ENCODE measurements at regions not wholly inside any gene's neighbourhood (a gene's known extent, or its start where the extent isn't known, plus 50 kb on each side); places are given as distances from the start of the nearest gene placed in this dataset.
"Not testable (repeated sequence)": the region's sequence is repeated elsewhere in the genome, so short reads cannot be mapped to it uniquely, and the experiment has no call there.

DNA sequence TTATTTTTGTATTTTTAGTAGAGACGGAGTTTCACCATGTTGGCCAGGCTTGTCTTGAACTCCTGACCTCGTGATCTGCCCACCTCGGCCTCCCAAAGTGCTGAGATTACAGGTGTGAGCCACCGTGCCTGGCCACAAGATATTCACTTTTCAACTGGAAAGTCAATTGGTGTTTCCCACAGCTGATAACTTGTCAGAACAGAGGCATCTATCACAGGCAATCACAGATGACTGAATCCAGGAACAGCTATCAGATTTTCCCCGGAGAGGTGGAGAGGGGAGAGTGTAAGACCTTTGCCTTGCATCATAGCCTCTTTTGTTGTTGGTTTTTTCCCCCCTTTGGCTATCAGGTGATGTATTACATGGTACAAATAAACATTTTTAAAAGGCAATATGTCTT lies 84.5 kb downstream of the GADD45G start:
- not testable (repeated sequence) for ATAC-seq, H3K27me3 Mint-ChIP-seq

GRCh38 chr9:89690334-89690912 lies 85.6 kb downstream of the GADD45G start:
- Mint-ChIP-seq H3K4me3 (peak overlapping the region; percentile 55), H3K4me1 (peaks cover 29% of the 10 kb centered on the region), H3K36me3 (ENCODE audit: low read depth) (no peaks in the 10 kb centered on the region), H3K27me3 (peaks cover 6% of the 10 kb centered on the region), H3K27ac (peak overlapping the region; percentile 19)
- ATAC-seq = peak; percentile 87
- DNase-seq = no peak
- H3K9me3 ChIP-seq (ENCODE audit: control insufficient read depth, low read length, poor library complexity, severe bottlenecking) = no peaks in the 10 kb centered on the region

More for the DNA sequence above, 84.5 kb downstream of the GADD45G start:
- not testable (repeated sequence) for H3K36me3 Mint-ChIP-seq (ENCODE audit: low read depth); H3K4me3 Mint-ChIP-seq; DNase-seq; H3K9me3 ChIP-seq (ENCODE audit: control insufficient read depth, low read length, poor library complexity, severe bottlenecking); H3K27ac Mint-ChIP-seq
- H3K4me1 Mint-ChIP-seq = peaks cover 29% of the 10 kb centered on the region

- H3K4me3 Mint-ChIP-seq = no peak overlapping the region
- H3K9me3 ChIP-seq (ENCODE audit: control insufficient read depth, low read length, poor library complexity, severe bottlenecking) = no peaks in the 10 kb centered on the region
- H3K4me1 Mint-ChIP-seq = peaks cover 29% of the 10 kb centered on the region
- no peaks in the 10 kb centered on the region for H3K36me3 Mint-ChIP-seq (ENCODE audit: low read depth)
- no peak overlapping the region for H3K27ac Mint-ChIP-seq
- ATAC-seq (no peak), DNase-seq (no peak)
- no peaks in the 10 kb centered on the region for H3K27me3 Mint-ChIP-seq
Measured at GRCh38 chr9:89695441-89695891, 90.7 kb downstream of the GADD45G start.

GRCh38 chr9:89695979-89696378 lies 91.2 kb downstream of the GADD45G start:
- H3K27me3 Mint-ChIP-seq; DNase-seq; H3K36me3 Mint-ChIP-seq (ENCODE audit: low read depth); ATAC-seq; H3K9me3 ChIP-seq (ENCODE audit: control insufficient read depth, low read length, poor library complexity, severe bottlenecking); H3K4me3 Mint-ChIP-seq; H3K27ac Mint-ChIP-seq: not testable (repeated sequence)
- H3K4me1 Mint-ChIP-seq = peaks cover 23% of the 10 kb centered on the region

DNA sequence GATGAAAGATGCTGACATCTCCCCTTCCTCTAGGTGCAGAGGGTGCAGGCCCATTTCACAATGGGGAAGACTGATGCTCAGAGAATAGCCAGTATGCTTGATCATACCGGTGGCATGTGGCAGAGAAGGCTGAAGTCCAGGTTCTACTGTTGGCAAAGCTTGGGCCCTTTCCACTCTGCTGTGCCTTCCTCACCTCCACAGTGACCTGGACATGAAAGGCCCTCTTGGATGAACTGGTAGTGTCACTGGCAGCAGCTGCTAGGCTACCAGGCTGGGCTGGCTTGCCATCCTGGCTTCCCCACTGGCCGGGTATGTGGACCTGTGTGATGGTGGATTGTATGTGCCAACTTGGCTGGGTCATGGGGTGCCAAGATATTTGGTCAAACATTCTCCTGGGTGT lies 92.0 kb downstream of the GADD45G start:
- no peaks in the 10 kb centered on the region for H3K9me3 ChIP-seq (ENCODE audit: control insufficient read depth, low read length, poor library complexity, severe bottlenecking)
- ATAC-seq (no peak), DNase-seq (no peak)
- Mint-ChIP-seq H3K4me3 (no peak overlapping the region), H3K27ac (no peak overlapping the region), H3K36me3 (ENCODE audit: low read depth) (no peaks in the 10 kb centered on the region), H3K4me1 (peaks cover 17% of the 10 kb centered on the region), H3K27me3 (no peaks in the 10 kb centered on the region)

DNA sequence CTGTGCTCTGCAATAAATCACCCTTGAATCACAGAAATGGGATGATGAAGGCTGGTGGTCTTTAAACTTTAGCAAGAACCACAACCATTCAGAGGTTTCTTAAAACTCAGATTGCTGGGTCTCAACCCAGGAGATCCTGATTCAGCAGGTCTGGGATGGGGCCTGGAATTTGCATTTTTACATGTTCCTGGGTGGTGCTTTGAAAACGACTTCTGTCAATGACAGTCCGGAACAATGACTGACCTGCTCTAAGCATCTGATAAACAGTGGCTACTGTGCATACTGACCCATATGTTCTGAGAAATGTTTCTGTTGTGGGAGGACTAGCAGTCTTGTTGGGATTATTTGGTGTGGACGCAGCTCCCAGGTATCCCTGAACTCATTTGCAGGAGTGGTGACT lies 92.7 kb downstream of the GADD45G start:
- H3K4me3 Mint-ChIP-seq = no peak overlapping the region
- DNase-seq (no peak), ATAC-seq (no peak)
- no peaks in the 10 kb centered on the region for H3K27me3 Mint-ChIP-seq
- H3K36me3 Mint-ChIP-seq (ENCODE audit: low read depth) = no peaks in the 10 kb centered on the region
- peak overlapping the region; percentile 83 for H3K27ac Mint-ChIP-seq
- H3K9me3 ChIP-seq (ENCODE audit: control insufficient read depth, low read length, poor library complexity, severe bottlenecking) = no peaks in the 10 kb centered on the region
- peaks cover 17% of the 10 kb centered on the region for H3K4me1 Mint-ChIP-seq

GRCh38 chr9:89698411-89699005 lies 93.7 kb downstream of the GADD45G start:
- no peaks in the 10 kb centered on the region for H3K9me3 ChIP-seq (ENCODE audit: control insufficient read depth, low read length, poor library complexity, severe bottlenecking)
- Mint-ChIP-seq H3K4me1 (peaks cover 15% of the 10 kb centered on the region), H3K27me3 (no peaks in the 10 kb centered on the region), H3K4me3 (no peak overlapping the region), H3K36me3 (ENCODE audit: low read depth) (no peaks in the 10 kb centered on the region), H3K27ac (peak overlapping the region; percentile 83)
- ATAC-seq (no peak), DNase-seq (no peak)

- Mint-ChIP-seq H3K27ac (peak overlapping the region; percentile 47), H3K36me3 (ENCODE audit: low read depth) (no peaks in the 10 kb centered on the region), H3K4me1 (peaks cover 17% of the 10 kb centered on the region), H3K4me3 (no peak overlapping the region), H3K27me3 (no peaks in the 10 kb centered on the region)
- H3K9me3 ChIP-seq (ENCODE audit: control insufficient read depth, low read length, poor library complexity, severe bottlenecking) = no peaks in the 10 kb centered on the region
- DNase-seq (no peak), ATAC-seq (no peak)
Measured at GRCh38 chr9:89699646-89700045, 94.8 kb downstream of the GADD45G start.

GRCh38 chr9:89701221-89701798 lies 96.5 kb downstream of the GADD45G start:
- peaks cover 17% of the 10 kb centered on the region for H3K4me1 Mint-ChIP-seq
- H3K4me3 Mint-ChIP-seq = peak overlapping the region; percentile 80
- DNase-seq (peak; percentile 46 to 64 (median 61)), ATAC-seq (peak; percentile 99)
- no peaks in the 10 kb centered on the region for H3K36me3 Mint-ChIP-seq (ENCODE audit: low read depth)
- peak overlapping the region; percentile 96 for H3K27ac Mint-ChIP-seq
- no peaks in the 10 kb centered on the region for H3K27me3 Mint-ChIP-seq
- no peaks in the 10 kb centered on the region for H3K9me3 ChIP-seq (ENCODE audit: control insufficient read depth, low read length, poor library complexity, severe bottlenecking)

DNA sequence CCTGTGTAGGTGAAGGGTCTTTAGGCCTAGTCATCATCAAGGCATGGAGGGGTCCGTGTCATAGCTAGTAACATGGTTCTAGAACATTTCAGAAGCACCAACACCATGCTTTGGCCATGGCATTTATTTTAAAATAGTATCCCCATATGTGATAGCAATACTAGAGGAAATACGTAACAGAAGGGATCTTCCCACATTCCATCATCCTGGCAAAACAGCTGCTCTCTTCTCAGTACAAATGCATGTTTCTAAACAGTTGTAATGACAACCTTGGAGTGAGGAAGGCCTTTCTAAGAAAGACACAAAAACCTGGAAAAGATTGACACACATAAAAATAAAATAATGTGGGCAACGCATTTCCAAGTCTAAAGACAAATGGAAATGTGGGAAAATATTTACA lies 97.6 kb downstream of the GADD45G start:
- H3K4me1 Mint-ChIP-seq = peaks cover 16% of the 10 kb centered on the region
- no peaks in the 10 kb centered on the region for H3K9me3 ChIP-seq (ENCODE audit: control insufficient read depth, low read length, poor library complexity, severe bottlenecking)
- no peaks in the 10 kb centered on the region for H3K27me3 Mint-ChIP-seq
- H3K27ac Mint-ChIP-seq = peak overlapping the region; percentile 96
- DNase-seq = no peak
- no peak overlapping the region for H3K4me3 Mint-ChIP-seq
- H3K36me3 Mint-ChIP-seq (ENCODE audit: low read depth) = no peaks in the 10 kb centered on the region
- no peak for ATAC-seq

GRCh38 chr9:89705651-89706050 lies 100.8 kb downstream of the GADD45G start:
- H3K4me3 Mint-ChIP-seq = no peak overlapping the region
- H3K36me3 Mint-ChIP-seq (ENCODE audit: low read depth) = no peaks in the 10 kb centered on the region
- H3K9me3 ChIP-seq (ENCODE audit: control insufficient read depth, low read length, poor library complexity, severe bottlenecking) = no peaks in the 10 kb centered on the region
- H3K27me3 Mint-ChIP-seq = no peaks in the 10 kb centered on the region
- DNase-seq (no peak), ATAC-seq (no peak)
- peaks cover 17% of the 10 kb centered on the region for H3K4me1 Mint-ChIP-seq
- peak overlapping the region; percentile 19 for H3K27ac Mint-ChIP-seq

- Mint-ChIP-seq H3K36me3 (ENCODE audit: low read depth) (no peaks in the 10 kb centered on the region), H3K27ac (peak overlapping the region; percentile 19), H3K4me3 (no peak overlapping the region), H3K27me3 (no peaks in the 10 kb centered on the region), H3K4me1 (peaks cover 17% of the 10 kb centered on the region)
- H3K9me3 ChIP-seq (ENCODE audit: control insufficient read depth, low read length, poor library complexity, severe bottlenecking) = no peaks in the 10 kb centered on the region
- DNase-seq (no peak), ATAC-seq (no peak)
Measured at GRCh38 chr9:89706086-89706485, 101.3 kb downstream of the GADD45G start.

DNA sequence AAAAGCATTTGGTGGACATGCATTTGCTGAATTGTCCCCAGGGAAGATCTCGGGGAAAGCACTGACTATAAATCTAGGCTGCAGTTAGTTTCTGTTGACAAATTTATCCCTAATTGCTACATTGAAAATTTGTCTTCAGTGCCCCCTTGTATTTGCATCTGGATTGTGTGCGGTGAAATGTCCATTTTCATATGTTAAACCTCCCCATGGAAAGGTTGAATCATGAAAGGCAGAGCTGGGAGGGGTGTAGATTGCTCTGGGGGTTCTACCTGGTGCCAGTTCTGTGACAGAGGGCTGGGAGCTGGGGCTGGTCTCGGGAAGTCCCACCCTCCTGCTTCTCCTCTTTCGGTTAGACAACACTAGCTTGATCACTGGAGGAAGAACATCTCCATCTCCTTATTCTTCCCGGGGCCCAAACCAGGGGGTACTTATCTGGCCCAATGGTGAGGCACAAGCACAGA lies 101.9 kb downstream of the GADD45G start:
- Mint-ChIP-seq H3K4me1 (peaks cover 17% of the 10 kb centered on the region), H3K4me3 (no peak overlapping the region), H3K27ac (no peak overlapping the region), H3K36me3 (ENCODE audit: low read depth) (no peaks in the 10 kb centered on the region), H3K27me3 (no peaks in the 10 kb centered on the region)
- DNase-seq = no peak
- no peaks in the 10 kb centered on the region for H3K9me3 ChIP-seq (ENCODE audit: control insufficient read depth, low read length, poor library complexity, severe bottlenecking)
- no peak for ATAC-seq

- DNase-seq (no peak), ATAC-seq (no peak)
- no peaks in the 10 kb centered on the region for H3K9me3 ChIP-seq (ENCODE audit: control insufficient read depth, low read length, poor library complexity, severe bottlenecking)
- Mint-ChIP-seq H3K27me3 (no peaks in the 10 kb centered on the region), H3K36me3 (ENCODE audit: low read depth) (no peaks in the 10 kb centered on the region), H3K4me1 (peaks cover 22% of the 10 kb centered on the region), H3K27ac (no peak overlapping the region), H3K4me3 (no peak overlapping the region)
Measured at GRCh38 chr9:89710697-89711096, 105.9 kb downstream of the GADD45G start.
